Heart left ventricle (tissue), 13 donors: ENCODE measurements at regions not wholly inside any gene's neighbourhood (a gene's known extent, or its start where the extent isn't known, plus 50 kb on each side); places are given as distances from the start of the nearest gene placed in this dataset.

Experiments used
- POLR2A ChIP-seq, 2 donors: fragments of 450-650 bp; IDR thresholded peaks; one replicate each; pipeline ENCODE4 v1.6.1; 2017; ENCODE audit warnings: antibody characterized with exemption in 2 of 2, mild to moderate bottlenecking in 2 of 2, moderate library complexity in 2 of 2
- TF ChIP-seq, protein P1 (sequence below), 12 donors: fragments of 200-600 bp; sonication (generic) in 4 of 12; IDR thresholded peaks; one replicate each; pipeline versions ENCODE4 v1.5.0 to v1.8.0; 2018 to 2022; ENCODE audit warnings: antibody characterized with exemption in 12 of 12, mild to moderate bottlenecking in 5 of 12
- donor health status: ischemic (EF 13 %, LVEDD 7.1; RV severe dilation, severe dysfunction).
- donor health status: DM: no; HTN: yes; CAD: no.
- donor health status: DM: no; HTN: no; CAD: no.
- donor health status: ischemic (EF 25% LVEDD 6.9; RV normal size, moderate dysfunction).
- donor health status: ischemic (EF 25% LVEDD 5.7; RV mildly dilated, moderate dysfunction).
- donor health status: ischemic (EF 35%, LVEDD 5.7; RV mildly dilated, moderate dysfunction).
- donor health status: nonischemic (EF 11% LVEDD 7.7; RV severe dilation, severe dysfunction).
- donor health status: DM: yes; HTN: yes; CAD: no.
- donor health status: PGD.
- donor health status: ischemic (EF 29% LVEDD 5.4; RV normal size, mild dysfunction).
- donor health status: nonischemic (EF 23%, LVEDD 6.1; RV moderate dilation, normal function).

DNA sequence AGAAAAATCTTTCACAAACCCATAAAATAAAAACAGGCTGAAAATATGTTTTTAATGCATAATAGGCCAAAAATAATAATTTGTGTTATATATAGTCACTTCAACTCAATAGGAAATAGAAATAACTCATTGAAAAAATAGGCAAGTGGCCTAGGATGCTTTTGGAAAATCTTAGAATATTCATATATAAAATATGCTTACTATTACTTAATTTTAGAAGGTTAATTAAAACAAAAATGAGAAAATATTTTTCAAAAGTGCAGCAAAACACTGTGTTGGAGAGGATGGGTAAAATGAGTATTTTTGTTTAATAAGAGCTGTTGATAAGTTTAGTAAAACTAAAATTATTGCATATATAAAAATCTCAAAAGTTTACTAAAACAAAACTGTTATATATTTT, 308.0 kb upstream of the ATXN7L3B start:
- no peak for TF ChIP-seq POLR2A (IDR thresholded peaks at IDR 0.05)
- TF ChIP-seq, protein P1, sequence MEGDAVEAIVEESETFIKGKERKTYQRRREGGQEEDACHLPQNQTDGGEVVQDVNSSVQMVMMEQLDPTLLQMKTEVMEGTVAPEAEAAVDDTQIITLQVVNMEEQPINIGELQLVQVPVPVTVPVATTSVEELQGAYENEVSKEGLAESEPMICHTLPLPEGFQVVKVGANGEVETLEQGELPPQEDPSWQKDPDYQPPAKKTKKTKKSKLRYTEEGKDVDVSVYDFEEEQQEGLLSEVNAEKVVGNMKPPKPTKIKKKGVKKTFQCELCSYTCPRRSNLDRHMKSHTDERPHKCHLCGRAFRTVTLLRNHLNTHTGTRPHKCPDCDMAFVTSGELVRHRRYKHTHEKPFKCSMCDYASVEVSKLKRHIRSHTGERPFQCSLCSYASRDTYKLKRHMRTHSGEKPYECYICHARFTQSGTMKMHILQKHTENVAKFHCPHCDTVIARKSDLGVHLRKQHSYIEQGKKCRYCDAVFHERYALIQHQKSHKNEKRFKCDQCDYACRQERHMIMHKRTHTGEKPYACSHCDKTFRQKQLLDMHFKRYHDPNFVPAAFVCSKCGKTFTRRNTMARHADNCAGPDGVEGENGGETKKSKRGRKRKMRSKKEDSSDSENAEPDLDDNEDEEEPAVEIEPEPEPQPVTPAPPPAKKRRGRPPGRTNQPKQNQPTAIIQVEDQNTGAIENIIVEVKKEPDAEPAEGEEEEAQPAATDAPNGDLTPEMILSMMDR (IDR thresholded peaks at IDR 0.05), result no peak
